LNCAP (cell line): ENCODE measurements at regions not wholly inside any gene's neighbourhood (a gene's known extent, or its start where the extent isn't known, plus 50 kb on each side); places are given as distances from the start of the nearest gene placed in this dataset.

Source experiments
- TF ChIP-seq, protein P1 (sequence below): fragments of 450-650 bp; IDR thresholded peaks from 2 replicates; pipeline ENCODE4 v1.5.1; 2017; ENCODE audit warnings: mild to moderate bottlenecking

DNA sequence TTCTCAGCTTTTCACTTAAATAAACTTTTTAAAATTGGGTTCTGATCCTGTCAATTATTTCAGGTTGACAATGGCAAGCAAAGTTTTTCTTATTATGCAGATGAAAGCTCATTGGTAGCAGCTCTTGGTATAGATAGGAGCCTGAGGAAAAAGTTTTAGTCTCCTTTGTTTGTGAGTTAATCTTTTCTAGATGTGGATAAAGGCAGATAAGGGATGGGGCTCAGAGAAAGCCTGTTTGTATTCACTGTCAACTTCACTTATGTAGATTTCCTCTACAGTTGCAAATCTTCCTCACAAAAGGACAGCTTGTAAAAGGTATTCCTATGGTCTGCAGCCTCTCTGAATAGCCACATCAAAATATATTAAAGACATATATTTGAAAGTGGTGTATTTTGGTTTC is 224.5 kb upstream of the SPOPL start:
- TF ChIP-seq, protein P1, sequence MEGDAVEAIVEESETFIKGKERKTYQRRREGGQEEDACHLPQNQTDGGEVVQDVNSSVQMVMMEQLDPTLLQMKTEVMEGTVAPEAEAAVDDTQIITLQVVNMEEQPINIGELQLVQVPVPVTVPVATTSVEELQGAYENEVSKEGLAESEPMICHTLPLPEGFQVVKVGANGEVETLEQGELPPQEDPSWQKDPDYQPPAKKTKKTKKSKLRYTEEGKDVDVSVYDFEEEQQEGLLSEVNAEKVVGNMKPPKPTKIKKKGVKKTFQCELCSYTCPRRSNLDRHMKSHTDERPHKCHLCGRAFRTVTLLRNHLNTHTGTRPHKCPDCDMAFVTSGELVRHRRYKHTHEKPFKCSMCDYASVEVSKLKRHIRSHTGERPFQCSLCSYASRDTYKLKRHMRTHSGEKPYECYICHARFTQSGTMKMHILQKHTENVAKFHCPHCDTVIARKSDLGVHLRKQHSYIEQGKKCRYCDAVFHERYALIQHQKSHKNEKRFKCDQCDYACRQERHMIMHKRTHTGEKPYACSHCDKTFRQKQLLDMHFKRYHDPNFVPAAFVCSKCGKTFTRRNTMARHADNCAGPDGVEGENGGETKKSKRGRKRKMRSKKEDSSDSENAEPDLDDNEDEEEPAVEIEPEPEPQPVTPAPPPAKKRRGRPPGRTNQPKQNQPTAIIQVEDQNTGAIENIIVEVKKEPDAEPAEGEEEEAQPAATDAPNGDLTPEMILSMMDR: no peak

- TF ChIP-seq, protein P1: no peak
Observed at GRCh38 chr2:138279871-138280270, 221.7 kb upstream of the SPOPL start.

DNA sequence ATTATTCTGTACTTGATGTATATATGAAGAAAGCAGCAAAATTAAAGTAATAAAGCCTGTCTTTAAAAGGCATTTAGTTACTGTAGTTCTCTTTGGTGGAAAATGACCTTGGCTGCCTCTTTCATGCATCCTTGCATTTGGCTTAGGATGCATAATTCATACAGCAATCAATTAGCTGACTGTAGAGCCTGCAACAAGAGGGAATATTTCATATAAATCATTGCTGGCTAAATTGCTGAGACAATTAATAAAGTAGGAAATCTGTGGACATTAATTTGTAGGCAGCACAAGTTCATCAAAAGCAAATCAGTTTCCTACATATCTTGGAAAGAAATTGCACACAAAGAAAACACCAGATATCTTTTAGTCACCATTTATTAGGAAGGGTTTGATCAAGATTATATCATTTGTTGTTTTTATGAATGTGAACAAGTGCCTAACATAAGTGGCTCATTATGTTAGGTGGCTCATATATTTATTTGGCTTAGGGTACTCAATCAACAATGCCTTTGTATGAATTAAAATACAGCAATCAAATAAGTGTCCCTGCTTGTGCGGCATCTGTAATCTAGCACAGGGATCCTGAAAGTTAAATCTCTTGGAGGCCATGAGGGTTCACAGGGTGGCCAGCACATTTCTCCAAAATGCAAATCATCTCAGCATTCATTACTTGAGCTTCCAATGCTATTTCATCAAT is 220.4 kb upstream of the SPOPL start:
- TF ChIP-seq, protein P1: no peak

- TF ChIP-seq, protein P1: no peak
Observed at GRCh38 chr2:138282014-138282672, 219.4 kb upstream of the SPOPL start.

DNA sequence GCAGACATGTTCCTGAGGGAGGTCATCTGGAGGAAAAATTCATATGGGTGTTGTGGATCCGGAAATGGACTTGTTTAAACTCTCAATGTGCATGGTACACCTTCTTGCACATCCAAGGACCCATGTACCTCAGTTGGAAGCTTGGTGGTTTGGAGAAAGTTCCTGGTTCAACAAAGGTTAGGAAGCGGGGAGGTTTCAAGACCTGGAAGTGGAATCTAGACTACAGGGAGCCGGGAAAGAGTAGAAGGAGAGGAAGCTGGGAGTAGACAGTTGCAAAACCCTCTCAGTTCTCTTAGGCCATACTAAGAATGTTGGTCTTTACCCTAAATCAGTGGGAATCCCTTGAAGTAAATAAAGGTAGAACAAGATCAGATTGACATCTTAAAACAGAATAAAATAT is 209.8 kb upstream of the SPOPL start:
- TF ChIP-seq, protein P1: no peak

GRCh38 chr2:138293045-138293444 is 208.5 kb upstream of the SPOPL start:
- TF ChIP-seq, protein P1: no peak

GRCh38 chr2:138293549-138293948 is 208.0 kb upstream of the SPOPL start:
- TF ChIP-seq, protein P1: no peak
